Vagina (tissue), 2 donors: ENCODE measurements at regions not wholly inside any gene's neighbourhood (a gene's known extent, or its start where the extent isn't known, plus 50 kb on each side); places are given as distances from the start of the nearest gene placed in this dataset.

ENCODE experiments used
- CTCF ChIP-seq, 3 experiments: fragments of 450-650 bp in 2 of 3; fragments of 200-600 bp in 1 of 3; sonication (generic) in 1 of 3; IDR thresholded peaks; one replicate each; pipeline ENCODE4 v1.5.1; 2017 to 2019; ENCODE audit warnings: antibody characterized with exemption in 3 of 3, mild to moderate bottlenecking in 2 of 3, moderate library complexity in 2 of 3
- POLR2A ChIP-seq, 2 donors: fragments of 450-650 bp; IDR thresholded peaks; one replicate each; pipeline ENCODE4 v1.6.1; 2017; ENCODE audit warnings: antibody characterized with exemption in 2 of 2, mild to moderate bottlenecking in 2 of 2, moderate library complexity in 2 of 2

- TF ChIP-seq CTCF (IDR thresholded peaks at IDR 0.05) = no peak
- no peak for TF ChIP-seq POLR2A (IDR thresholded peaks at IDR 0.05)
Measured at GRCh38 chr7:115634633-115635032, 395.9 kb downstream of the TFEC start.
